GM23248 (cell line): ENCODE measurements at regions not wholly inside any gene's neighbourhood (a gene's known extent, or its start where the extent isn't known, plus 50 kb on each side); places are given as distances from the start of the nearest gene placed in this dataset.

ENCODE experiments used
- DNase-seq: peaks from one replicate; pipeline ENCODE4 v3.0.0-alpha.2; 2015
- H2AFZ ChIP-seq: fragments of 200-600 bp; sonication (generic); 2 replicates; pipeline ENCODE4 v1.6.1; 2016; ENCODE audit warnings: antibody characterized with exemption
- H3F3A ChIP-seq: fragments of 200-600 bp; sonication (generic); 2 replicates; pipeline ENCODE4 v1.6.1; 2016; ENCODE audit warnings: mild to moderate bottlenecking, antibody characterized with exemption, mixed run types; ENCODE audit not compliant: insufficient read depth
- H3K27ac ChIP-seq: fragments of 200-600 bp; sonication (generic); 2 replicates; pipeline ENCODE4 v1.5.1; 2016; ENCODE audit warnings: mild to moderate bottlenecking
- H3K27me3 ChIP-seq: fragments of 200-600 bp; sonication (generic); replicated peaks from 2 replicates; pipeline ENCODE4 v1.6.1; 2016; ENCODE audit warnings: mild to moderate bottlenecking; ENCODE audit not compliant: insufficient read depth
- H3K36me3 ChIP-seq: fragments of 200-600 bp; sonication (generic); 2 replicates; pipeline ENCODE4 v1.6.1; 2016; ENCODE audit warnings: low read depth, mild to moderate bottlenecking
- H3K4me1 ChIP-seq: fragments of 200-600 bp; sonication (generic); 2 replicates; pipeline ENCODE4 v1.6.1; 2016; ENCODE audit warnings: mild to moderate bottlenecking; ENCODE audit not compliant: insufficient read depth
- H3K4me2 ChIP-seq: fragments of 200-600 bp; sonication (generic); one replicate; pipeline ENCODE4 v1.6.1; 2016; ENCODE audit warnings: mild to moderate bottlenecking; ENCODE audit not compliant: unreplicated experiment
- H3K4me3 ChIP-seq: fragments of 200-600 bp; sonication (generic); 2 replicates; pipeline ENCODE4 v1.5.1; 2016; ENCODE audit warnings: mild to moderate bottlenecking
- H3K79me2 ChIP-seq: fragments of 200-600 bp; sonication (generic); 2 replicates; pipeline ENCODE4 v1.6.1; 2016; ENCODE audit warnings: mild to moderate bottlenecking; ENCODE audit not compliant: insufficient read depth
- H3K9ac ChIP-seq: fragments of 200-600 bp; sonication (generic); 2 replicates; pipeline ENCODE4 v1.6.1; 2016; ENCODE audit warnings: mild to moderate bottlenecking
- H3K9me2 ChIP-seq: fragments of 200-600 bp; sonication (generic); 2 replicates; pipeline ENCODE4 v1.6.1; 2016; ENCODE audit warnings: mixed run types, mild to moderate bottlenecking, moderate library complexity; ENCODE audit not compliant: insufficient read depth
- H3K9me3 ChIP-seq: fragments of 200-600 bp; sonication (generic); one replicate; pipeline ENCODE4 v1.6.1; 2017; ENCODE audit warnings: low read depth
- H4K20me1 ChIP-seq: fragments of 200-600 bp; sonication (generic); 2 replicates; pipeline ENCODE4 v1.6.0; 2016; ENCODE audit not compliant: insufficient read depth
- EZH2 ChIP-seq: fragments of 200-600 bp; sonication (generic); IDR thresholded peaks from 2 replicates; pipeline ENCODE4 v1.6.1; 2018; ENCODE audit warnings: antibody characterized with exemption, mild to moderate bottlenecking; ENCODE audit not compliant: insufficient read depth, poor library complexity, severe bottlenecking
- EZH2phosphoT487 ChIP-seq: fragments of 200-600 bp; sonication (generic); IDR thresholded peaks from 2 replicates; pipeline ENCODE4 v1.6.1; 2018; ENCODE audit warnings: antibody characterized with exemption, moderate library complexity, mild to moderate bottlenecking, low read depth; ENCODE audit not compliant: insufficient read depth
- WGBS, 2 experiments: methylation state at CpG; one replicate each; pipeline ENCODE4 v1.1.6; 2015 to 2017; ENCODE audit warnings: low lambda C conversion rate in 2 of 2, low coverage in 1 of 2; ENCODE audit errors: missing lambda C conversion rate in 2 of 2; 5-methylcytosine and 5-hydroxymethylcytosine counted together
- in situ Hi-C: fragments of 300-500 bp; cut with MboI; formaldehyde crosslinking; loops from 2 replicates; pipeline ENCODE4 v1.15.0; 2020

- Histone ChIP-seq H3K9me3 (no peaks in the 10 kb centered on the region), H3K9me2 (0 out of 2 replicates have a peak, but pooled peaks cover 5% of the 10 kb centered on the region), H3K27me3 (no peaks in the 10 kb centered on the region), H3K27ac (no peak overlapping the region), H4K20me1 (no peaks in the 10 kb centered on the region), H3K4me2 (no peak overlapping the region), H2AFZ (no peak overlapping the region; the same call in 1 of the 2 replicates), H3K36me3 (no peaks in the 10 kb centered on the region), H3F3A (peaks cover 4% of the 10 kb centered on the region; the same call in 1 of the 2 replicates), H3K79me2 (no peaks in the 10 kb centered on the region), H3K9ac (no peak overlapping the region), H3K4me1 (0 out of 2 replicates have a peak, but pooled peaks cover 5% of the 10 kb centered on the region), H3K4me3 (no peak overlapping the region)
- in situ Hi-C loops, result no loop called here
- TF ChIP-seq EZH2, result no peak
- DNase-seq, result no peak
Observed at GRCh38 chr5:144009116-144009515, 161.3 kb downstream of the YIPF5 start.

DNA sequence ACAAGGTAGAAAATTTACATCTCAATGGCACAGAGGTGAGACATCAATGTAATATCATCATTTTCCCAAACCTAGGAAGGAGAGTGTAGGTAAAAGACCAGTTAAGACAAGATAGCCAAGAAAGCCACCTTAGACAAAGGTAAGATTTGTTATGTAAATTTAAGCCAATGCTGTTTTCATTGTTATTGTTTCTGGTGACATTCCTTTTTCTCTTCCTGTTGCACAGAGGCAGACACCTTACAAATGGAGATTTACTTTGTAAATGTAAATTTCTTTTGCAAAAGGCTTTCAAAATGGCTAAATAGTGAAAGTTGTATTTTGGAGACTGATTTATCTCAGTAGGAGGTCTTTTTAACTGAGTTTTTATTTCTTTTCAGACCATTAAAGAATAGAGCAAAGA lies 159.1 kb downstream of the YIPF5 start:
- Histone ChIP-seq H3K4me1 (peaks cover 4% of the 10 kb centered on the region), H3F3A (no peaks in the 10 kb centered on the region), H3K27ac (no peak overlapping the region), H4K20me1 (no peaks in the 10 kb centered on the region), H3K9ac (no peak overlapping the region), H3K9me3 (no peaks in the 10 kb centered on the region), H3K36me3 (no peaks in the 10 kb centered on the region), H3K4me3 (no peak overlapping the region), H2AFZ (no peak overlapping the region), H3K27me3 (no peaks in the 10 kb centered on the region), H3K4me2 (no peak overlapping the region), H3K9me2 (0 out of 2 replicates have a peak, but pooled peaks cover 5% of the 10 kb centered on the region), H3K79me2 (no peaks in the 10 kb centered on the region)
- DNase-seq, result no peak
- in situ Hi-C loops, result no loop called here
- TF ChIP-seq EZH2 (no peak), EZH2phosphoT487 (no peak)

DNA sequence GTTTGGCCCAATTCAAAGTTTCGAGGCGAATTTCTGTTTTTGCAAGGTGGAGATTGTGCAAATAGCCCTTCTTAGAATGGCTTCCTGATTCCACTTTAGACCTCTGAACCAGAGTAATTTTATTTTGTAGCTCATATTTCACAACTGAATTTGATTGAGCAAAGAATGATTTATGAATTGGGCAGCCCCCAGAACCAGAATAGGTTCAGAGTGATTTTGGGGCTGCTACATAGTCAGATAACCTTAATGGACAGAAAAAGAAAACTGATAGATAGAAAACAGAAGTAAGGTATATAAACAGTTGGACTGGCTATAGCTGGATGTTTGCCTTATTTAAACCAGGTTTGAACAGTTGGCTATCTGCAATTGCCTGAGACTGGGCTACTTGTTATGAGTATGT lies 156.6 kb downstream of the YIPF5 start:
- Histone ChIP-seq H3K36me3 (no peaks in the 10 kb centered on the region), H3K9me3 (no peaks in the 10 kb centered on the region), H2AFZ (no peak overlapping the region), H3K4me3 (no peak overlapping the region), H3K9me2 (no peaks in the 10 kb centered on the region), H3K27me3 (no peaks in the 10 kb centered on the region), H3K27ac (no peak overlapping the region), H4K20me1 (no peaks in the 10 kb centered on the region), H3K4me2 (no peak overlapping the region), H3F3A (no peaks in the 10 kb centered on the region), H3K79me2 (no peaks in the 10 kb centered on the region), H3K4me1 (peaks cover 11% of the 10 kb centered on the region), H3K9ac (no peak overlapping the region)
- no peak for TF ChIP-seq EZH2
- no peak for TF ChIP-seq EZH2phosphoT487
- in situ Hi-C loops, result no loop called here
- DNase-seq, result no peak
- 97% methylated on average over 2 of the region's 2 CpGs for WGBS, 2 experiments

GRCh38 chr5:144015961-144016360 lies 154.5 kb downstream of the YIPF5 start:
- H3K9me2 ChIP-seq, result no peaks in the 10 kb centered on the region
- no peak overlapping the region for H2AFZ ChIP-seq
- H3K27ac ChIP-seq, result no peak overlapping the region
- H3K4me1 ChIP-seq, result peaks cover 11% of the 10 kb centered on the region
- no peaks in the 10 kb centered on the region for H3F3A ChIP-seq
- in situ Hi-C loops, result no loop called here
- H3K9me3 ChIP-seq, result no peaks in the 10 kb centered on the region
- H3K36me3 ChIP-seq, result no peaks in the 10 kb centered on the region
- no peaks in the 10 kb centered on the region for H4K20me1 ChIP-seq
- H3K79me2 ChIP-seq, result no peaks in the 10 kb centered on the region
- 64 to 77% methylated on average over 3 of the region's 3 CpGs for WGBS, 2 experiments
- no peak for DNase-seq
- no peak overlapping the region for H3K4me2 ChIP-seq
- TF ChIP-seq EZH2phosphoT487, result no peak
- no peak for TF ChIP-seq EZH2
- no peak overlapping the region for H3K9ac ChIP-seq
- no peak overlapping the region for H3K4me3 ChIP-seq
- no peaks in the 10 kb centered on the region for H3K27me3 ChIP-seq

DNA sequence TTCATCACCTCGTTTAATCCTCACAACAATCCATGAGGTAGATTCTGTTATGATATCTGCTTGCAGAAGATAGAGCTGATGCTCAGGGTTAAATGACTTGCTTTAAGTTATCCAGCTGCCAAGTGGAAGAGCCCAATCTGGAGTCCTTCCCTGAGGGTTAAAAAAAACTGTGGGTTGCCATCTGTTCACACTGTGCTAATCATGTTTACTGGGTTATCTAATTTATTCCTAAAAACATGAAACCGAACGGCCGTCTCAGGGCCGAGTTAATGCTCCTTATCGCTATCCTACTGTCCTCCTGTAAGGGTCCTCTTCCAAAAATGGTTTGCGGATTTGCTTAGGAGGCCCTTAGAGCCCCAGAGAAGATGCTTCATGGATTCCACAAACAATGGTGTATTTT lies 153.3 kb downstream of the YIPF5 start:
- Histone ChIP-seq H3K4me1 (peaks cover 11% of the 10 kb centered on the region), H3K9ac (no peak overlapping the region), H3K27me3 (no peaks in the 10 kb centered on the region), H3K4me2 (no peak overlapping the region), H4K20me1 (no peaks in the 10 kb centered on the region), H3K27ac (no peak overlapping the region), H3K9me3 (no peaks in the 10 kb centered on the region), H3F3A (no peaks in the 10 kb centered on the region), H3K4me3 (no peak overlapping the region), H3K9me2 (no peaks in the 10 kb centered on the region), H3K36me3 (no peaks in the 10 kb centered on the region), H2AFZ (peak overlapping the region; percentile 55; the same call in 1 of the 2 replicates), H3K79me2 (no peaks in the 10 kb centered on the region)
- in situ Hi-C loops, result no loop called here
- WGBS, 2 experiments, result 84 to 88% methylated on average over 7 of the region's 7 CpGs
- TF ChIP-seq EZH2 (no peak), EZH2phosphoT487 (no peak)
- no peak for DNase-seq
